ENCODE measurements at regions not wholly inside any gene's neighbourhood (a gene's known extent, or its start where the extent isn't known, plus 50 kb on each side); places are given as distances from the start of the nearest gene placed in this dataset.
A peak's percentile ranks its signal among the peaks of the same experiment; 100 is the strongest.

GRCh38 chr13:106635616-106636015 lies 67.7 kb upstream of the ARGLU1 start:
- DNase-seq: no peak

GRCh38 chr13:106633321-106633720 lies 65.4 kb upstream of the ARGLU1 start:
- DNase-seq: no peak

- no peak for DNase-seq
Observed at GRCh38 chr13:106630650-106631049, 62.7 kb upstream of the ARGLU1 start.

- no peak for DNase-seq
Observed at GRCh38 chr13:106630162-106630561, 62.2 kb upstream of the ARGLU1 start.

- no peak for DNase-seq
Observed at GRCh38 chr13:106628936-106629659, 61.2 kb upstream of the ARGLU1 start.

GRCh38 chr13:106626473-106626872 lies 58.5 kb upstream of the ARGLU1 start:
- DNase-seq: no peak

GRCh38 chr13:106625578-106625977 lies 57.6 kb upstream of the ARGLU1 start:
- DNase-seq: no peak

- no peak for DNase-seq
Observed at GRCh38 chr13:106623799-106624460, 56.0 kb upstream of the ARGLU1 start.

- no peak for DNase-seq
Observed at GRCh38 chr13:106621833-106622232, 53.9 kb upstream of the ARGLU1 start.

GRCh38 chr13:106619688-106620555 lies 52.0 kb upstream of the ARGLU1 start:
- DNase-seq: peak; percentile 19
